ENCODE measurements at regions not wholly inside any gene's neighbourhood (a gene's known extent, or its start where the extent isn't known, plus 50 kb on each side); places are given as distances from the start of the nearest gene placed in this dataset.

- DNase-seq (ENCODE audit: low spot score): no peak
- H3K4me3 ChIP-seq: no peak overlapping the region
- no peak for ATAC-seq (ENCODE audit: insufficient number of reproducible peaks, low FRiP score, low read depth)
- H3K4me1 ChIP-seq (ENCODE audit: control insufficient read depth in 1 of 2, low read depth in 2 of 2): no peaks in the 10 kb centered on the region
- no peaks in the 10 kb centered on the region for H3K36me3 ChIP-seq
- no peaks in the 10 kb centered on the region for H3K27me3 ChIP-seq (replicated peaks; ENCODE audit: insufficient read depth)
- H3K27ac ChIP-seq: no peak overlapping the region
- no peaks in the 10 kb centered on the region for H3K9me3 ChIP-seq
- no peak for TF ChIP-seq CTCF (IDR thresholded peaks at IDR 0.05)
These were observed 808.1 kb upstream of the RBFOX1 start for GRCh38 chr16:6524501-6524900.

- no peaks in the 10 kb centered on the region for H3K9me3 ChIP-seq
- no peak for ATAC-seq (ENCODE audit: insufficient number of reproducible peaks, low FRiP score, low read depth)
These were observed 815.5 kb upstream of the RBFOX1 start for GRCh38 chr16:6517020-6517720.

GRCh38 chr16:6512512-6512911 is 820.1 kb upstream of the RBFOX1 start:
- no peak overlapping the region for H3K4me3 ChIP-seq
- no peak overlapping the region for H3K27ac ChIP-seq
- H3K36me3 ChIP-seq: no peaks in the 10 kb centered on the region
- H3K9me3 ChIP-seq: no peaks in the 10 kb centered on the region
- TF ChIP-seq CTCF (IDR thresholded peaks at IDR 0.05): no peak
- no peaks in the 10 kb centered on the region for H3K27me3 ChIP-seq (replicated peaks; ENCODE audit: insufficient read depth)
- H3K4me1 ChIP-seq (ENCODE audit: control insufficient read depth in 1 of 2, low read depth in 2 of 2): no peaks in the 10 kb centered on the region
- DNase-seq (ENCODE audit: low spot score) (no peak), ATAC-seq (ENCODE audit: insufficient number of reproducible peaks, low FRiP score, low read depth) (no peak)

More at GRCh38 chr16:6517020-6517720, 815.5 kb upstream of the RBFOX1 start:
- no peaks in the 10 kb centered on the region for H3K4me1 ChIP-seq (ENCODE audit: control insufficient read depth in 1 of 2, low read depth in 2 of 2)
- TF ChIP-seq CTCF (IDR thresholded peaks at IDR 0.05): no peak
- DNase-seq (ENCODE audit: low spot score): no peak
- H3K4me3 ChIP-seq: no peak overlapping the region
- H3K27me3 ChIP-seq (replicated peaks; ENCODE audit: insufficient read depth): no peaks in the 10 kb centered on the region
- H3K27ac ChIP-seq: no peak overlapping the region
- H3K36me3 ChIP-seq: no peaks in the 10 kb centered on the region

- ATAC-seq (ENCODE audit: insufficient number of reproducible peaks, low FRiP score, low read depth) (no peak), DNase-seq (ENCODE audit: low spot score) (no peak)
- Histone ChIP-seq H3K4me1 (ENCODE audit: control insufficient read depth in 1 of 2, low read depth in 2 of 2) (no peaks in the 10 kb centered on the region), H3K9me3 (no peaks in the 10 kb centered on the region), H3K27me3 (replicated peaks; ENCODE audit: insufficient read depth) (no peaks in the 10 kb centered on the region), H3K27ac (no peak overlapping the region), H3K36me3 (no peaks in the 10 kb centered on the region), H3K4me3 (no peak overlapping the region)
- no peak for TF ChIP-seq CTCF (IDR thresholded peaks at IDR 0.05)
These were observed 822.4 kb upstream of the RBFOX1 start for GRCh38 chr16:6510261-6510660.

GRCh38 chr16:6499413-6499812 is 833.2 kb upstream of the RBFOX1 start:
- H3K4me3 ChIP-seq: no peak overlapping the region
- ATAC-seq (ENCODE audit: insufficient number of reproducible peaks, low FRiP score, low read depth): no peak
- H3K27ac ChIP-seq: no peak overlapping the region
- H3K4me1 ChIP-seq (ENCODE audit: control insufficient read depth in 1 of 2, low read depth in 2 of 2): no peaks in the 10 kb centered on the region
- no peaks in the 10 kb centered on the region for H3K9me3 ChIP-seq
- no peaks in the 10 kb centered on the region for H3K27me3 ChIP-seq (replicated peaks; ENCODE audit: insufficient read depth)
- DNase-seq (ENCODE audit: low spot score): no peak
- no peak for TF ChIP-seq CTCF (IDR thresholded peaks at IDR 0.05)
- no peaks in the 10 kb centered on the region for H3K36me3 ChIP-seq

All from thoracic aorta (tissue), 2 donors.